Bronchial epithelial cell (primary cell): ENCODE measurements at regions not wholly inside any gene's neighbourhood (a gene's known extent, or its start where the extent isn't known, plus 50 kb on each side); places are given as distances from the start of the nearest gene placed in this dataset.

Experiments
- DNase-seq: peaks from one replicate; pipeline ENCODE4 v3.0.0-alpha.2; 2010; ENCODE audit warnings: low read depth
- FAIRE-seq: peaks from 2 replicates; lab custom pipeline; 2011; peaks lifted over from hg19 to GRCh38; lab: Jason Lieb, UNC
- H3K27me3 ChIP-seq: 2 replicates; pipeline ENCODE4 v1.5.1; 2011; ENCODE audit warnings: low read length; ENCODE audit not compliant: control insufficient read depth, insufficient read depth
- H3K36me3 ChIP-seq: 2 replicates; pipeline ENCODE4 v1.5.1; 2011; ENCODE audit warnings: low read length; ENCODE audit not compliant: control insufficient read depth, insufficient read depth
- H3K4me3 ChIP-seq: 2 replicates; pipeline ENCODE4 v1.5.1; 2011; ENCODE audit warnings: mild to moderate bottlenecking, low read depth, low read length, control low read depth
- CTCF ChIP-seq: IDR thresholded peaks from 2 replicates; pipeline ENCODE4 v1.5.1; 2011; ENCODE audit warnings: mild to moderate bottlenecking, moderate library complexity, low read length, control low read depth, inconsistent platforms; ENCODE audit not compliant: insufficient read depth, severe bottlenecking

GRCh38 chr11:39712581-39712980, 1746.9 kb downstream of the LRRC4C start:
- TF ChIP-seq CTCF: no peak
- Histone ChIP-seq H3K27me3 (no peaks in the 10 kb centered on the region), H3K4me3 (no peak overlapping the region), H3K36me3 (no peaks in the 10 kb centered on the region)
- DNase-seq: no peak
- FAIRE-seq: no peak

- no peaks in the 10 kb centered on the region for H3K27me3 ChIP-seq
- DNase-seq (no peak), FAIRE-seq (no peak)
- H3K4me3 ChIP-seq: no peak overlapping the region
- H3K36me3 ChIP-seq: no peaks in the 10 kb centered on the region
- TF ChIP-seq CTCF: no peak
These were observed 1768.6 kb downstream of the LRRC4C start for GRCh38 chr11:39690856-39691255.

- TF ChIP-seq CTCF: no peak
- Histone ChIP-seq H3K36me3 (no peaks in the 10 kb centered on the region), H3K4me3 (no peak overlapping the region), H3K27me3 (no peaks in the 10 kb centered on the region)
- no peak for FAIRE-seq
- DNase-seq: no peak
These were observed 1775.4 kb downstream of the LRRC4C start for GRCh38 chr11:39683951-39684554.

DNA sequence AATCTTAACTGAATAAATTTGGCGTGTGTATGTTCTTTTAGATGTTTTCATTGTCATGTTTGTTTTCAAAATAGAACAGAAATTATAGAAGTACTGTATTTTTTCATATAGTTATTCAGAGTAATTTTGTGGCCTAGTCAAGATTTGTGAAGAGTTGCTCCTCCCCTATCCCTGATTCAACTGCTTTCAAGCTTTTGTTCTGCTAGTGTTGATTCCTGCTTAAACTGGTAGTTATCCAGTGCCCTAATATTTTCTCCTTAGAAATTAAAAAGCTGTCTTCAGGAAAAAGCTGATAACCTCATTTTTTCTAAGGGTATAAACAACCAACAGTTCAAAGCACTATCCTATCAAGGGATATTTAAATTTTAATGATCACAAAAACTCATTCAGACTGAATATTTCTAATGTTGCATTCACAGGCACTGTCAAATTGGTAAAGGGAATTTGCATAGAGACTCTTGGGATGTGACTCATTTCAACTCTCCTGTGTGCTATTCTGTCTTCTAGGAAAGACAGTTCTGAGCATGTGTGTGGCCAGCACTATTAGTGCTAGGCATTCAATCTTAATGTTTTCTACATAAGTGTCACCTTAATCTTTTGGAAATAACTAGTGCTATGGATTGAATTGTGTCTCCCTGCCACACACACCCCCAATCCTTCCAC, 1776.0 kb downstream of the LRRC4C start:
- Histone ChIP-seq H3K27me3 (no peaks in the 10 kb centered on the region), H3K36me3 (no peaks in the 10 kb centered on the region), H3K4me3 (no peak overlapping the region)
- DNase-seq: no peak
- TF ChIP-seq CTCF: no peak
- no peak for FAIRE-seq

- FAIRE-seq: no peak
- no peak overlapping the region for H3K4me3 ChIP-seq
These were observed 1778.0 kb downstream of the LRRC4C start for GRCh38 chr11:39681428-39681827.

More at GRCh38 chr11:39681428-39681827, 1778.0 kb downstream of the LRRC4C start:
- TF ChIP-seq CTCF: no peak
- H3K36me3 ChIP-seq: no peaks in the 10 kb centered on the region
- no peak for DNase-seq
- H3K27me3 ChIP-seq: no peaks in the 10 kb centered on the region
